Stimulated activated CD4-positive, alpha-beta T cell treated with anti-CD3 and anti-CD28 coated beads, Interleukin-1b, Interleukin-23, amount 100 ng/mL, for 48 hours (primary cell): ENCODE measurements at regions not wholly inside any gene's neighbourhood (a gene's known extent, or its start where the extent isn't known, plus 50 kb on each side); places are given as distances from the start of the nearest gene placed in this dataset.

ENCODE experiments used
- DNase-seq: peaks from one replicate; pipeline ENCODE4 v3.0.0-alpha.2; 2020

GRCh38 chr6:1113916-1114540 lies 197.9 kb upstream of the FOXQ1 start:
- no peak for DNase-seq

DNA sequence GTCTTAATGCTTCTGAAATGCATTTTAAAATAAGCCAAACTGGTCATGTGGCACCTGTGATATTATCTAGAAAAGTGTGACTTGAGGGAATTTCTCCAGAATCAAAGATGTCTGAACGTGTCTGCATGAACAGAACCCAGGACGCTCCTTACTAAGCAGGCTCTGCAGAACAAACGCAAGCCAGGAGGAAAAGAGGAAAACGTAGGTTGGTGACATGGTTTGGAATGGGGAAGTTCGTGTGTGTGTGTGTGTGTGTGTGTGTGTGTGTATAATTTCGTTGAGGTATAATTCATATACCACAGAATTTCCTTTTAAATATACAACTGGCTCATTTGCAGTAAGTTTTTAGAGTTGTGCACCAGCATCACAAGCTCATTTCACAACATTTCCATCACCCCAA lies 200.5 kb upstream of the FOXQ1 start:
- no peak for DNase-seq

- no peak for DNase-seq
These were observed 201.0 kb upstream of the FOXQ1 start for GRCh38 chr6:1110941-1111349.

DNA sequence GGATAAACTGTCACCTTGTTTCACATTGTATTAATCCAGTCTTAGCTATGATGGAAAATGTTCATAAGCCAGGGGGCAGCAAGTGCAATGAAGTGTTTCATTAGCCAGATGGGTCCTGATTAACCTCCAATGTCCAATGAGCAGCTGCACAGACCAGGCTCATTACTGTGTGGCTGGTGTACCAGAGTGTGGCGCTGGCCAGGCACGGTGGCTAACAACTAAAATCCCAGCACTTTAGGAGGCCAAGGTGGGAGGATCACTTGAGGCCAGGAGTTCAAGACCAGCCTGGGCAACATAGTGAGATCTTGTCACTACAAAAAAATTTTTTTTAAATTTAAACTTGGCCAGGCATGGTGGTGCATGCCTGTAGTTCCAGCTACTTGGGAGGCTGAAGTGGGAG lies 201.7 kb upstream of the FOXQ1 start:
- DNase-seq = no peak

GRCh38 chr6:1109134-1109533 lies 202.8 kb upstream of the FOXQ1 start:
- DNase-seq = no peak

DNA sequence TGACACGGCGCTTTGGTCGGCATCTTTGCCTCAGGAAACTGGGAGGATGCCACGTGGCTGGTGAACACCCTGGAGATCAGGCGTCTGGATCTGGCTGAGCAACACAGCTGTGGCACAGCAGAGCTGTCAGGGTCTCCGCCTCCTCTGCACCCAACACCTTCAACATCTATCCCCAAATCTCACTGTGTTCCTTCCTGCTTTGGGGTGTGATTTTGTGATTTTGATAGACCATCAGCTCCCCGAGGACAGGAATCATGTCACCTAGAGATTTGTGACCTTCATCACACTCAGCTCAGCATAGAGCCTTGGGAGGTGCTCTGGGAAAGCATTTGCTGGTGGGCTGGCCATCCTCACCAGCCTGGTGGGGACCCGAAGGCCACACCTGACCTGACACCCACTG lies 203.7 kb upstream of the FOXQ1 start:
- no peak for DNase-seq

GRCh38 chr6:1107578-1107977 lies 204.3 kb upstream of the FOXQ1 start:
- DNase-seq = no peak

DNA sequence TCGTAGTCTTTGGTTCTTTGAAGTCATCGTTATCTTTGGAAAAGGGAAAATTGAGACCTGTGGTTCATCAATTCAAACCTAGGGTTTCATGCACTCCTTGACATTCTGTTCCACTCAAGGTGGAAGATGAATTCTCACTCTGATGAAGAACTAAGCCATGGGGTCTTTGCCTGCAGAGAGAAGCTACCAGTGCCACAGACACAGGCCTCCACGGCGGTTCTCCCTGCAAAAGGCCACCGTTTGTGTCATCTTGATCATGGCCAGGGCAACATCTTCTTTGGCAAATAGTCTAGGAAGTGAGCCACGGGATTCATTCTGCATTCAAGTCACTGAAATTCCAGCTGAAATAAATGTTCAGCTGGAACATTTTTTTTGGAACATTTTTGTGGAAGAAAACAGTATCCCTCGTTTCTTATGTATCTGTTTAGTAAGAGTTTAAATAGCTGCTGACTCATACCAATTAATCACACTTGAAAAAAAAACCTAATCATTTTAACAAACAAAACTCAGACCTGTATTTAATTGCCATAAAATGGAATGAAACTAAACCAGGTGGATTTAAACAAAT lies 206.0 kb upstream of the FOXQ1 start:
- DNase-seq = no peak

- no peak for DNase-seq
These were observed 206.8 kb upstream of the FOXQ1 start for GRCh38 chr6:1104988-1105670.

DNA sequence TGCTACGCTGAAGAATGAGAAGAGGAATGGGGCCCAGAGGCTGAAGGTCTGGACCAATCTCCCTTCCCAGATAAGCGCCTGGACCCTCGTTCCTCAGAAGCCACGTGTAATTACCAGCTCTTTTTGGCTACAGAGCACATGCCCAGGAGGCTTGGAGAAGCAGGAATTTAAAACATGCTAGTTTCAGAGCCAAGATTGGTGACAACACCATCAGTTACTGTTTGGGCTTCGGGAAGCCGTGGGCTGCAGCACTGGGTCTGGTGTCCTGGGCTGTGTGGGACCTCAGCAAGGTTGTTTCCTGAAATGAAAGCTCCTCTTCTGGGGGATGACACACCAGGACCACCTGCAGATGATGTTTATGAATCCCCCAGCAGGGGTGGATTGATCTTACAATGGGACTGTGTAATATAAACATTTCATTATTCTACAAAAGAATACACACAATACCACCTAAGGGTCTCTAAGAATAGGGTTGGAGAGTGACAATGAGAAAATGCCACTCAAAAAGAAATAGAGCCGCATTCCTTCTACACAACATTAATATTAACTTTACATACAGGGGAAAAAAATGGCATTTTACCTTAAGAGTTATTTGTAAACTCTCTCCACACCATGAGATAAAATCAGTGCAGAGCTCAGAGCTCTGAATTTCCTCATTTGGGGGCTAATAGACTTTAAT lies 207.8 kb upstream of the FOXQ1 start:
- no peak for DNase-seq

DNA sequence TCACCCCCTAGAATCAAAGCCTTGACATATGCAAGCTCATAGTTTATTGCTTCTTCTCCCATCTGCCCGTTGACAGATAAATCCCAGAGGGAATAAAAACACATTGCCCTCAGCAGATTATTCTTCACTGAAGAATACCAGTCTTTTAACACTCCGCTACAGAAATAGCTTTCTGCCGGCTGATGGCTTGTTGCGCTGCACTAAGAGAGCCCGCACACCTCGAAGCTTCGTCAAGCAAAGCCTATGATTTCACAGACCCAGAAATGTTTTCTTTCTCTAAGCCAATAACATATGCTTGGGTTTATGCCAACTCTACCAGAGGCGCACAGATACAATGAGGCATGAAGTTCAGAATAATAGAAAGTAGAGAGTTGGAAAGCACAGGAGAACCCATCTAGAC lies 208.9 kb upstream of the FOXQ1 start:
- DNase-seq = no peak

GRCh38 chr6:1100269-1100668 lies 211.6 kb upstream of the FOXQ1 start:
- no peak for DNase-seq

- DNase-seq = no peak
These were observed 212.6 kb upstream of the FOXQ1 start for GRCh38 chr6:1099264-1099663.

DNA sequence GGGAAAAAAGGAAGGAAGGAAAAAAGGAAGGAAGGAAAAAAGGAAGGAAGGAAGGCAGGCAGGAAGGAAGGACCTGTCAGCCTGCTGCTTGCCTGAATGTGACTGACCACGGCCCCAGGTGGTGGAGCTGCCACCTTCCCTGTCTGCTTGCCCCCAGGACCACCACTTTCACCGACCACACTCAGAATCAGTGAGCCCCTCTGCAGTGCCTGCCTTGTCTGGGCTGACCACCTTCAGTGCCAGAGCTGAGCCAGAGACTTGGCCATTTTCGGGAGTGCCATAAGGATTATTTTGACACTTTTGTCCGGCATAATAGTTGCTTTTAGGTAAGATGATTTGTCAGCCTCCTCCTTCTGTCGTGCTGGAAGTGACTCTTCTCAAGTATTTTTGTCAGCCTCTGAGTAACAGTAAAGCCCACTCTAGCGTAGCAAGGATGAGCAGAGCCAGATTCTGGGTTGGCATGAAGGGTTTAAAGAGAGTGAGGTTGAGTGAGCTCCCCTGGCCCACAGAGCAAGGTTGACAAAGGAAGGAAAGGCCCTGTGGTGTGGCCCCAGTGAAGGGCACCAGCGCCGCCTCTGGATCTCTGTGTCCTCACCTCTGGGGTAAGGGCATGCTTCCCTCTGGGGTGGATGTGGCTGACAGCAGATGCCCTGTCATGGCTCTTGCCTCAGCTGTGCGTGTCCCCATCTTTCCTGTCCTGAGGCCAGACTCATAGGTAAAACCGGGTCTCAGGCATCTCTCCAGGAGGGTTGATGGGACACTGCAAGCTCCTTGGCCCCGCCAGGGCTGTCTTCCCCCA lies 214.7 kb upstream of the FOXQ1 start:
- DNase-seq = no peak

DNA sequence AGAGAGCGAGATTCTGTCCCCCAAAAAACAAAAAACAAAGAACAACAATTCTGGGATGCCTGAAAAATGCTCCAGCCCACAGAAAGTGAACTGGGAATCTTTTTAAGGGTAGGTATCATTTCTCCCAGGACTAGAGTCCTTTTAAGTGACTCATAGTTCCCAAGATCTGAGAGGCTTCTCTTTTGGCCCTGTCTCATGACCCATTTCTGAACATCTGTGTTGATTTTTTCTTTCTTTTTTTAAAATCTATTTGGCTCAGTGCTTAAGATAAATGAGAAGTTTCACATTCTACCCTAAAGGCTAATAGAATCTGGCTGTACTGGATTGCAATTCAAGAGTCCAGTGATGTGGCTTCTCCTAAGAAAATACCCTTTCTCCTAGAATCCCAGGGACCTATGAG lies 217.6 kb upstream of the FOXQ1 start:
- DNase-seq = no peak

GRCh38 chr6:1091900-1092299 lies 220.0 kb upstream of the FOXQ1 start:
- no peak for DNase-seq

GRCh38 chr6:1089859-1090258 lies 222.0 kb upstream of the FOXQ1 start:
- no peak for DNase-seq

- no peak for DNase-seq
These were observed 223.4 kb upstream of the FOXQ1 start for GRCh38 chr6:1088492-1089001.

DNA sequence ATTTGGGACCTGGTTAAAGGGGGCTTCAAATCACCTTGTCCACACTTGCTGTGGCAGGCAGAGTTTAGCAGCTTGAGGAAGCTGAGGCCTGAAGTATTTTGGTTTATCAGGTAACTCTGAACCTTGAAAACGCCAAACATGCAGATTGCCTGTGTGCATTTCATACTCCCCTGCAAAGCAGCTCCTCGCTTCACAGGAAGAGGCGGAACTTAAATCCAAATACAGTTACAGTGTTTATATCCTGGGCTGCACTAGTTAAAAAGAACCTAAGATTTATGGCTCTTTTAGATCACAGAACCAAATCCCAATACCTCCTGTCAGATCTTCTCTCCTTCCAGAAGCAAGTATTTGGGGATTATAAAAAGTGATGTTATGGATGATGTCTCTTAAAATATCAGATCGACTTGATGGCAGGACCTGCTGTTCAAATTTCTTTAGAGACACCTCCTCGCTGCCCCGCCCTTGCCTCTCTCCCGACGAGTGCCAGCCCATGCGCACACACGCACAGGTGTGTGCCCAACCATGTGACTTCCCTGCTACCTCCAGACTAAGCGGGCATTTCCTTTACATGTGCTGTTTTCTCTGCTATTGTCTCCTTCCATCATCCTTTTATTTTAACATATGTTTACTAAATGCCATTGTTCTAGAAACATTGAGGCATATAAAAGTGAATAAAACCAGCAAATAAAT lies 224.6 kb upstream of the FOXQ1 start:
- DNase-seq = no peak

GRCh38 chr6:1086446-1087153 lies 225.3 kb upstream of the FOXQ1 start:
- DNase-seq = no peak

- no peak for DNase-seq
These were observed 229.5 kb upstream of the FOXQ1 start for GRCh38 chr6:1082285-1082935.
